ENCODE measurements at regions not wholly inside any gene's neighbourhood (a gene's known extent, or its start where the extent isn't known, plus 50 kb on each side); places are given as distances from the start of the nearest gene placed in this dataset.
A peak's percentile ranks its signal among the peaks of the same experiment; 100 is the strongest.

- peak; percentile 22 for DNase-seq (ENCODE audit: extremely low read depth, low read depth)
- TF ChIP-seq CTCF (IDR thresholded peaks at IDR 0.05; ENCODE audit: low read depth, low read length), result no peak
These were observed 99.3 kb downstream of the SPTSSA start for GRCh38 chr14:34362641-34363251.

GRCh38 chr14:34361504-34362011, 100.5 kb downstream of the SPTSSA start:
- no peak for TF ChIP-seq CTCF (IDR thresholded peaks at IDR 0.05; ENCODE audit: low read depth, low read length)
- no peak for DNase-seq (ENCODE audit: extremely low read depth, low read depth)

GRCh38 chr14:34359420-34360117, 102.5 kb downstream of the SPTSSA start:
- DNase-seq (ENCODE audit: extremely low read depth, low read depth), result no peak
- TF ChIP-seq CTCF (IDR thresholded peaks at IDR 0.05; ENCODE audit: low read depth, low read length), result no peak

GRCh38 chr14:34356264-34356654, 105.8 kb downstream of the SPTSSA start:
- no peak for TF ChIP-seq CTCF (IDR thresholded peaks at IDR 0.05; ENCODE audit: low read depth, low read length)
- peak; percentile 35 for DNase-seq (ENCODE audit: extremely low read depth, low read depth)

- peak; percentile 44 for DNase-seq (ENCODE audit: extremely low read depth, low read depth)
These were observed 106.3 kb downstream of the SPTSSA start for GRCh38 chr14:34355584-34356263.

GRCh38 chr14:34354556-34354955, 107.5 kb downstream of the SPTSSA start:
- no peak for DNase-seq (ENCODE audit: extremely low read depth, low read depth)
- TF ChIP-seq CTCF (IDR thresholded peaks at IDR 0.05; ENCODE audit: low read depth, low read length), result no peak

More at GRCh38 chr14:34355584-34356263, 106.3 kb downstream of the SPTSSA start:
- TF ChIP-seq CTCF (IDR thresholded peaks at IDR 0.05; ENCODE audit: low read depth, low read length), result no peak

GRCh38 chr14:34350903-34351302, 111.1 kb downstream of the SPTSSA start:
- no peak for TF ChIP-seq CTCF (IDR thresholded peaks at IDR 0.05; ENCODE audit: low read depth, low read length)
- no peak for DNase-seq (ENCODE audit: extremely low read depth, low read depth)
